ENCODE measurements at regions not wholly inside any gene's neighbourhood (a gene's known extent, or its start where the extent isn't known, plus 50 kb on each side); places are given as distances from the start of the nearest gene placed in this dataset.
"Not testable (repeated sequence)": the region's sequence is repeated elsewhere in the genome, so short reads cannot be mapped to it uniquely, and the experiment has no call there.

GRCh38 chr20:29120088-29120487, 2137.4 kb upstream of the DEFB115 start:
- not testable (repeated sequence) for DNase-seq (ENCODE audit: low spot score)

- not testable (repeated sequence) for DNase-seq (ENCODE audit: low spot score)
These were observed 2136.9 kb upstream of the DEFB115 start for GRCh38 chr20:29120575-29120974.

GRCh38 chr20:29122784-29123183, 2134.7 kb upstream of the DEFB115 start:
- DNase-seq (ENCODE audit: low spot score), result not testable (repeated sequence)

- DNase-seq (ENCODE audit: low spot score), result no peak
These were observed 2133.6 kb upstream of the DEFB115 start for GRCh38 chr20:29123861-29124260.
